IMR-90 (cell line): ENCODE measurements at regions not wholly inside any gene's neighbourhood (a gene's known extent, or its start where the extent isn't known, plus 50 kb on each side); places are given as distances from the start of the nearest gene placed in this dataset.

Experiments
- ATAC-seq: fragments of 200-7000 bp; cut with Tn5 transposase; 2 replicates; pipeline ENCODE4 v1.9.1; 2020; ENCODE audit warnings: low read depth, mild to moderate bottlenecking, moderate library complexity
- BruUV-seq: library from RNA; stranded (reverse); fragments of 400-500 nt; replicated peaks from 2 replicates; lab custom pipeline; 2021; lab: Mats Ljungman, UMichigan
- CTCF ChIA-PET: fragments of 300-600 bp; formaldehyde crosslinking; extraction: SDS; loops from one replicate; lab custom pipeline; 2021; ENCODE audit warnings: antibody characterized with exemption; lab: Yijun Ruan, JAX
- POLR2A ChIA-PET: fragments of 300-600 bp; sonication (Branson Sonifier 250); formaldehyde crosslinking; loops from one replicate; lab custom pipeline; 2022; ENCODE audit warnings: antibody characterized with exemption; ENCODE audit not compliant: unreplicated experiment; lab: Charles Lee
- DNase-seq: peaks from one replicate; pipeline ENCODE4 v3.0.0; 2013
- H2AFZ ChIP-seq: replicated peaks from 2 replicates; pipeline ENCODE3; 2013; ENCODE audit warnings: low read length, mild to moderate bottlenecking; ENCODE audit not compliant: poor library complexity
- H2AK5ac ChIP-seq: 2 replicates; pipeline ENCODE4 v1.6.1; 2013; ENCODE audit warnings: low read depth, low read length, inconsistent platforms
- H2AK9ac ChIP-seq: replicated peaks from 2 replicates; pipeline ENCODE3; 2013; ENCODE audit warnings: mild to moderate bottlenecking, low read depth, low read length, moderate library complexity; ENCODE audit not compliant: poor library complexity
- H2BK120ac ChIP-seq: 2 replicates; pipeline ENCODE4 v1.6.1; 2013; ENCODE audit warnings: low read depth, low read length, inconsistent platforms
- H2BK15ac ChIP-seq: 3 replicates; pipeline ENCODE4 v1.6.1; 2013; ENCODE audit warnings: low read depth, low read length, inconsistent platforms
- H2BK20ac ChIP-seq: 2 replicates; pipeline ENCODE4 v1.6.1; 2013; ENCODE audit warnings: low read depth, mild to moderate bottlenecking, inconsistent platforms, low read length, moderate library complexity
- H2BK5ac ChIP-seq: 2 replicates; pipeline ENCODE4 v1.6.1; 2013; ENCODE audit warnings: mild to moderate bottlenecking, low read depth, low read length, inconsistent platforms; ENCODE audit not compliant: poor library complexity, severe bottlenecking
- H3K14ac ChIP-seq: replicated peaks from 2 replicates; pipeline ENCODE4 v1.6.1; 2013; ENCODE audit warnings: low read depth, low read length, inconsistent platforms
- H3K18ac ChIP-seq: 2 replicates; pipeline ENCODE4 v1.6.1; 2013; ENCODE audit warnings: low read depth, low read length, control low read depth
- H3K23ac ChIP-seq: 2 replicates; pipeline ENCODE4 v1.6.1; 2013; ENCODE audit warnings: low read depth, low read length, inconsistent platforms
- H3K27ac ChIP-seq: 2 replicates; pipeline ENCODE4 v1.5.1; 2013; ENCODE audit warnings: mild to moderate bottlenecking, control low read depth, low read length; ENCODE audit not compliant: insufficient read depth
- H3K27me3 ChIP-seq: 2 replicates; pipeline ENCODE4 v1.6.1; 2013; ENCODE audit warnings: low read length; ENCODE audit not compliant: control insufficient read depth, insufficient read depth
- H3K36me3 ChIP-seq: 2 replicates; pipeline ENCODE4 v1.6.1; 2013; ENCODE audit warnings: low read length, mixed read lengths; ENCODE audit not compliant: control insufficient read depth, insufficient read depth
- H3K4ac ChIP-seq: 2 replicates; pipeline ENCODE4 v1.6.1; 2013; ENCODE audit warnings: low read depth, low read length, inconsistent platforms
- H3K4me1 ChIP-seq: 2 replicates; pipeline ENCODE4 v1.6.1; 2013; ENCODE audit warnings: low read length, mixed read lengths; ENCODE audit not compliant: control insufficient read depth, insufficient read depth
- H3K4me2 ChIP-seq: 2 replicates; pipeline ENCODE4 v1.6.1; 2013; ENCODE audit warnings: low read depth, mild to moderate bottlenecking, control low read depth, low read length, moderate library complexity
- H3K4me3 ChIP-seq: 2 replicates; pipeline ENCODE4 v1.5.1; 2013; ENCODE audit warnings: low read depth, mild to moderate bottlenecking, control low read depth, low read length, moderate library complexity; ENCODE audit not compliant: insufficient read depth
- H3K56ac ChIP-seq: 2 replicates; pipeline ENCODE4 v1.6.1; 2013; ENCODE audit warnings: low read length, inconsistent platforms; ENCODE audit not compliant: insufficient read depth; ENCODE audit errors: extremely low read depth
- H3K79me1 ChIP-seq, 2 experiments: 2 replicates each; pipeline ENCODE4 v1.6.1; 2013; ENCODE audit warnings: low read length in 2 of 2, inconsistent platforms in 1 of 2, low read depth in 1 of 2
- H3K9ac ChIP-seq: 2 replicates; pipeline ENCODE4 v1.6.1; 2013; ENCODE audit warnings: low read depth, low read length, control low read depth
- H3K9me1 ChIP-seq: 2 replicates; pipeline ENCODE4 v1.6.1; 2013; ENCODE audit warnings: low read length, inconsistent platforms; ENCODE audit not compliant: insufficient read depth
- H3K9me3 ChIP-seq: 2 replicates; pipeline ENCODE4 v1.6.1; 2013; ENCODE audit warnings: low read length; ENCODE audit not compliant: control insufficient read depth, insufficient read depth
- H4K20me1 ChIP-seq: 2 replicates; pipeline ENCODE4 v1.6.1; 2013; ENCODE audit warnings: low read length, inconsistent platforms; ENCODE audit not compliant: insufficient read depth
- H4K5ac ChIP-seq: 2 replicates; pipeline ENCODE4 v1.6.1; 2013; ENCODE audit warnings: mild to moderate bottlenecking, low read depth, low read length, control low read depth
- H4K8ac ChIP-seq, 2 experiments: 2 replicates each; pipeline ENCODE4 v1.6.1; 2013; ENCODE audit warnings: low read depth in 2 of 2, low read length in 2 of 2, control low read depth in 1 of 2, inconsistent platforms in 1 of 2
- H4K91ac ChIP-seq: 2 replicates; pipeline ENCODE4 v1.6.1; 2013; ENCODE audit warnings: low read depth, low read length, inconsistent platforms; ENCODE audit not compliant: insufficient read depth
- CTCF ChIP-seq: conservative IDR thresholded peaks from 2 replicates; pipeline ENCODE4 v1.5.1; 2012; ENCODE audit warnings: mild to moderate bottlenecking, low read depth, low read length, improper control_type of control experiment
- MXI1 ChIP-seq: IDR thresholded peaks from 2 replicates; pipeline ENCODE4 v1.6.1; 2012; ENCODE audit warnings: low read depth, mild to moderate bottlenecking, low read length, moderate library complexity, borderline replicate concordance
- WGBS, 2 experiments: methylation state at CpG; one replicate each; pipeline versions ENCODE4 v1.1.5 to v1.1.7; 2013; ENCODE audit warnings: missing lambda C conversion rate in 2 of 2; ENCODE audit not compliant: insufficient read length in 1 of 2; ENCODE audit errors: extremely low coverage in 2 of 2; 5-methylcytosine and 5-hydroxymethylcytosine counted together
- dilution Hi-C: fragments of 300-500 bp; cut with HindIII; formaldehyde crosslinking; loops from one replicate; pipeline ENCODE4 v1.14.3; 2018; ENCODE audit warnings: low sequenced_read_pairs; ENCODE audit not compliant: unreplicated experiment
- in situ Hi-C: fragments of 300-500 bp; cut with MboI; formaldehyde crosslinking; loops from 3 replicates; pipeline ENCODE4 v1.14.3; 2019; ENCODE audit warnings: low sequenced_read_pairs, inconsistent platforms, mixed read lengths
- intact Hi-C: fragments of 100-400 bp; cut with micrococcal nuclease; formaldehyde crosslinking; loops from 2 replicates; pipeline ENCODE4 v1.10.0; 2022

DNA sequence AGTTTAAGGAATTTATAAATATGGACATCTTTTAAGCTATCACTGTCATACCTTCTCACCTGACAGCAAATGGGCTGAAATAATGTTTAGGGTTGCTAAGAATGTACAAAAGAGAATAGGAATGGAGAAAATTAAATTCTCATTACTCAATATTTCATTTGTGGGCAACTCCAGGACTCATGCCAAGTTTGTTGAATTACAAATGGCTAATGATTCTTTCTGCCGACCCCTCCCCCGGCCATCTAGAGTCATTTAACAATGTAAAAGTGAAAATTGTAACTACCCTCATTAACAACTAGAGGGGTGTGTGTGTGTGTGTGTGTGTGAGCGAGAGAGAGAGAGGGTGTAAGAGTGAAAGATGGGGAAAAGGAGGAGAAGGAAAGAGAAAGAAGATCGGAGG is 708.5 kb upstream of the FAM98A start:
- dilution Hi-C loops: no loop called here
- H2AK9ac ChIP-seq: no peak overlapping the region
- H3K79me1 ChIP-seq: no peaks in the 10 kb centered on the region
- no peaks in the 10 kb centered on the region for H3K4me1 ChIP-seq
- H2BK120ac ChIP-seq: no peak overlapping the region
- DNase-seq: no peak
- H4K8ac ChIP-seq: no peak overlapping the region
- H4K20me1 ChIP-seq: no peaks in the 10 kb centered on the region
- no CpG with 5 or more reads among the region's 4 CpGs for WGBS, 2 experiments
- ATAC-seq: no peak
- in situ Hi-C loops: no loop called here
- H3K4ac ChIP-seq: no peak overlapping the region
- no peak overlapping the region for H4K5ac ChIP-seq
- no peaks in the 10 kb centered on the region for H3K9me1 ChIP-seq
- H3K23ac ChIP-seq: no peak overlapping the region
- H3K4me3 ChIP-seq: no peak overlapping the region
- H2AFZ ChIP-seq: no peak overlapping the region
- peaks cover 2% of the 10 kb centered on the region; the same call in 1 of the 2 replicates for H3K9me3 ChIP-seq
- TF ChIP-seq MXI1: no peak
- no peak for TF ChIP-seq CTCF
- H3K56ac ChIP-seq: no peak overlapping the region
- H3K36me3 ChIP-seq: no peaks in the 10 kb centered on the region
- H3K27me3 ChIP-seq: no peaks in the 10 kb centered on the region
- no peak overlapping the region for H2BK5ac ChIP-seq
- no peak overlapping the region for H2AK5ac ChIP-seq
- CTCF ChIA-PET: no interaction called here
- H2BK15ac ChIP-seq: no peak overlapping the region
- H3K18ac ChIP-seq: no peak overlapping the region
- intact Hi-C loops: no loop called here
- H3K9ac ChIP-seq: no peak overlapping the region
- POLR2A ChIA-PET: no interaction called here
- H3K4me2 ChIP-seq: no peak overlapping the region
- no peak overlapping the region for H2BK20ac ChIP-seq
- no peak overlapping the region for H3K27ac ChIP-seq
- no peak overlapping the region for H4K91ac ChIP-seq
- H3K14ac ChIP-seq: no peak overlapping the region
- BruUV-seq: no TSS peak
